ENCODE measurements at regions not wholly inside any gene's neighbourhood (a gene's known extent, or its start where the extent isn't known, plus 50 kb on each side); places are given as distances from the start of the nearest gene placed in this dataset.
"Not testable (repeated sequence)": the region's sequence is repeated elsewhere in the genome, so short reads cannot be mapped to it uniquely, and the experiment has no call there.

- no peak for DNase-seq
Observed at GRCh38 chr21:17114045-17114444, 398.8 kb upstream of the CXADR start.

DNA sequence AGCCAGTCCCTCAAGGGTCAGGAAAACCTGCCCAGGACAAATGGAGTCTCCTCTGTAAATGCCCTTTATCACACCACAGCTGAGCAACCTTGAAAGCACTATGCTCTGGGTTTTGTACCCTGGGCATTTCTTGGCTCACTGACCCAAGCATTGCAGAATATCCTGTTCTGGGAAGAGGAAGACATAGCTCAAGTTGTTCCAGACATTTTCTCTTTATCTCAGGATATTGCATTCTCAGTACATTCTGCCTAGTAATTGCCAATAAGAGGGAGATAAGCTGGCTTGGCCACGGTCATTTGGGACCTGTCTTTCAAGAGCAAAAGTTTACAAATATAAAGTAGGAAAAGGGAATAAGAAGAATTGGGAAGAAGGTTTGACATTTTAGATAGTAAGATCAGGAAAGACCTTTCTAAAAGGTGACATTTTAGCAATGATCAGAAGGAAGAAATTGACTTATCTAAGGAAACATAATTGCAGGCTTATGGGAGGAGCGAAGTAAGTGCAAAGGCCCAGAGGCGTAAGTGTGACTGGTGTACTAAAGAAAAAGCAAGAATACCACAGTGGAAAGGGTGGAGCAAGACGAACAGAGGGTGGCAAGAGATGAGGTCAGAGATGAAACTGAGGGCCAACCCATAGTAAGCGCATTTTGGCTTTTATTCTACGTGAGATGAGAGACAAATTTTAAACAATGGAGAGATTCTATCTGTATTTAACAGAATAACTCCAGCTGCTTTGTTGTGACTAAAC is 394.0 kb upstream of the CXADR start:
- no peak for DNase-seq

- DNase-seq = no peak
Observed at GRCh38 chr21:17119466-17120297, 393.2 kb upstream of the CXADR start.

DNA sequence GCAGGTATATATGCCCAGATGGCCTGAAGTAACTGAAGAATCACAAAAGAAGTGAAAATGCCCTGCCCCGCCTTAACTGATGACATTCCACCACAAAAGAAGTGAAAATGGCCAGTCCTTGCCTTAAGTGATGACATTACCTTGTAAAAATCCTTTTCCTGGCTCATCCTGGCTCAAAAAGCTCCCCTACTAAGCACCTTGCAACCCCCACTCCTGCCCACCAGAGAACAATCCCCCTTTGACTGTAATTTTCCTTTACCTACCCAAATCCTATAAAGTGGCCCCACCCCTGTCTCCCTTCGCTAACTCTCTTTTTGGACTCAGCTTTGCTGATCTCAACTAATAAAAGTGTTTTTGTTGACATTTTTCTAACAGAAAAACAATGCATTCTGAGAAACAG is 385.4 kb upstream of the CXADR start:
- not testable (repeated sequence) for DNase-seq

GRCh38 chr21:17128132-17128531 is 384.7 kb upstream of the CXADR start:
- DNase-seq = no peak

GRCh38 chr21:17139159-17139558 is 373.7 kb upstream of the CXADR start:
- DNase-seq = not testable (repeated sequence)

DNA sequence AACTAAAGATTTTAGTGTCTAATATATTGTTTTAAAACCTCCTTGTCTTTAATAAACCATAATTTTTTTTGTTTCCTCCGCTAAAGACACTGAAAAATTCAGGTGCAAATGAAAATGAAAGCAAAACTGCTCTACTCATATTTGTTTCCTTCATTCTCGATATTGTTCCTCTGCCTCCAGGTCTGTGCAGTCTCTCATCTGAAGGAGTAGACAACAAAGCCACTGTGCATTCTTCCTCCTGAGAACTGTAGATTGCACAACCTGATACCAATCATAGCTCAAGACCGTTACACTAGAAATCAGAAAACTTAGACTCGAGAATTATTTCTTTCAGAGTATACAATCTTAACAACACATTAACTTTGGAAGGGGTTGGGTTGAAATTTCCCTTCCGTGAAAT is 373.1 kb upstream of the CXADR start:
- no peak for DNase-seq

GRCh38 chr21:17146426-17146825 is 366.4 kb upstream of the CXADR start:
- DNase-seq = no peak

GRCh38 chr21:17159697-17160096 is 353.1 kb upstream of the CXADR start:
- no peak for DNase-seq

- no peak for DNase-seq
Observed at GRCh38 chr21:17185674-17186073, 327.2 kb upstream of the CXADR start.

DNA sequence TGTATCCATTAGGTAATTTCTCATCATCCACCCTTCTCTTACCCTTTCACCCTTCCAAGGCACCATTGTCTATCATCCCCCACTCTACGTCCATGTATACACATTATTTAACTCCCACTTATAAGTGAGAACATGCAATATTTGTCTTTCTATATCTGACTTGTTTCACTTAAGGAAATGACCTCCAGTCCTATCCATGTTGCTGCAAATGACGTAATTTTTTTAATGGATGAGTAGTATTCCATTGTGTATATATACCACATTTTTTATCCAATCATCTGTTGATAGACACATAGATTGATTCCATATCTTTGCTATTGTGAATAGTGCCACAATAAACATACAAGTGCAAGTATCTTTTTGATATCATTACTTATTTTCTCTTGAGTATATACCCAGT is 322.9 kb upstream of the CXADR start:
- DNase-seq = no peak

GRCh38 chr21:17191346-17191993 is 321.4 kb upstream of the CXADR start:
- no peak for DNase-seq

- DNase-seq = no peak
Observed at GRCh38 chr21:17195351-17195750, 317.5 kb upstream of the CXADR start.

GRCh38 chr21:17195976-17196375 is 316.9 kb upstream of the CXADR start:
- no peak for DNase-seq

DNA sequence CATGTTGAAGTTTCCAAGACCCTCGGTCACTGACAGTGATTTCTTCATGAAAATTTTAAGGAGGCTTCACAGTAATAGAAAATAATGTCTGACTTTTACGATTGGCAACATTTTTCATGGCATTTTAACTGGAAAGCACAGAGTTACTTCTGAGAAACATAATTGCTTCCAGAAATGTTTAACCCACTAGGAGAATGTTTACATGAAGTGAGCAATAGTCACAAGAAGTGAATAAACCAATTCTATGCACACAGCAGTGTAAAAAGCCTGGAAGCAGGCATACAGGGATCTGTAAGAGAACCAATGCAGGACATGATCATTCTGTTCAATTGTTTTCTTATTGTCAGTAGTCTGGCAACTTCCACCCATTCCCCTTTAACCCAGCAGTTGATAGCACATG is 316.2 kb upstream of the CXADR start:
- no peak for DNase-seq

GRCh38 chr21:17197996-17198395 is 314.8 kb upstream of the CXADR start:
- no peak for DNase-seq

GRCh38 chr21:17200250-17200649 is 312.6 kb upstream of the CXADR start:
- no peak for DNase-seq

GRCh38 chr21:17201741-17202260 is 311.0 kb upstream of the CXADR start:
- no peak for DNase-seq

GRCh38 chr21:17214801-17215200 is 298.0 kb upstream of the CXADR start:
- DNase-seq = no peak

- DNase-seq = not testable (repeated sequence)
Observed at GRCh38 chr21:17219050-17219449, 293.8 kb upstream of the CXADR start.

DNA sequence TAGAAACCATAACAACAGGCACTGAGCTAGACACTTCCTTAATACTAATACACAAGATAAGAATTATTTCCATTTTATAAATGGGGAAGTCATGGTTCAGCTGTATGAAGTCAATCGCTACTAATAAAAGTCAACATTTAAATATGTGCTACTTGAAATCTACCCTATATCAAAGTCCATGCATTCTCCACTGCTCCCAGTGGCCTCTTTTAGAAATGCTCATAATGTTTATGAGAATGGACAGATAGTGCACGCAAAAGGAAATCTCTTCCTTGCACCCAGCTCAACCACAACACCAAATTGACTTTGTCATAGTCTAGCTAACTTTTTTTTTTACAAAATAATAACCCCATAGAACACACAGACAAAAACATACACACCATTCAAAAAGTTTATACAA is 281.7 kb upstream of the CXADR start:
- no peak for DNase-seq

DNA sequence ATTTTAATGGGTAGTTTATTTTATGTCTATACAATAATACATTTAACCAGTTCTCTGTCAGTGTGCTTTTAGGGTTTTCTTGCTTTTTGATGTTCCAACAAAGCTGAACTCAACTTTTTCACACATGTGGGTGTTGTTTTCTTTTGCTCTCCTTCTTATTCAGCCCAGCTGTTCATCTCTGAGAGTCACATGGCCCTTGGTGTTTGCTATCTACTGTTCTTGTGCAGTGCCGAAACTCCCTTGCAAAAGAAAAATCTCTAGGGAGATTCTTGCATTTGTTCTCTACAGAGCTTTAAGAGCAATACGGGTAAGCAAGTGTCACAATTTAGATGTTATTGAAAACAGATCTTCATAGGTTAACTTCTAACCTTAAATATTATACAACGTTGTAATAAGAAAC is 281.1 kb upstream of the CXADR start:
- DNase-seq = no peak

DNA sequence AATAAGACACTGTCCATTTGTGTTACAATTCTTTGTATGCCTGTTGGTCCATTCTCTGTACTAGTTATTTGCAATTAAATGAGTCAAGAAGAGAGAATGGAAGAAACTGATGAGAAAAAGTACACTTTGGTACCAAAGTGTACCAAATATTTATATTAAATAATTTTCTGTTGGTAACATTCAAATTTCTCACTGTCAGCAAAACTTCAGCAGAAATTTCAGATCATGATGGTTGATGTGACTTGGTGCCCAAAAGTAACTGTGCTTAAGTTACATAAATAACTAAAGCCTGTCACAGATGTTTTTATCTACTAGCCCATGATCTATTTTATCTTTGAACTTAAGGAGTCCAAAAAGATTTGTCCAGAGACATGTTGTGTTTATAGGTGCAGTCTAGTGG is 274.4 kb upstream of the CXADR start:
- no peak for DNase-seq

GRCh38 chr21:17250778-17251241 is 262.0 kb upstream of the CXADR start:
- no peak for DNase-seq
